CD14-positive monocyte (primary cell): ENCODE measurements at regions not wholly inside any gene's neighbourhood (a gene's known extent, or its start where the extent isn't known, plus 50 kb on each side); places are given as distances from the start of the nearest gene placed in this dataset.

ENCODE experiments used
- DNase-seq, 3 donors: peaks; one replicate each; pipeline ENCODE4 v3.0.0-alpha.2; 2011 to 2022
- H2AFZ ChIP-seq: 2 replicates; pipeline ENCODE4 v1.6.0; 2012; ENCODE audit warnings: mild to moderate bottlenecking, low read depth, low read length, inconsistent platforms; ENCODE audit not compliant: insufficient read depth, poor library complexity, severe bottlenecking
- H3K27ac ChIP-seq, 2 donors: 1 replicate in 1 of 2; 2 replicates in 1 of 2; pipeline ENCODE4 v1.5.1; 2012 to 2013; ENCODE audit warnings: low read length in 2 of 2, control low read depth in 1 of 2, inconsistent platforms in 1 of 2, low read depth in 1 of 2, mild to moderate bottlenecking in 1 of 2
- H3K27me3 ChIP-seq, 2 donors: one replicate each; pipeline versions ENCODE4 v1.6.0 to v1.6.1; 2011 to 2013; ENCODE audit warnings: low read length in 2 of 2; ENCODE audit not compliant: control insufficient read depth in 2 of 2, insufficient read depth in 2 of 2
- H3K36me3 ChIP-seq, 2 donors: replicated peaks in 1 of 2; 1 replicate in 1 of 2; 2 replicates in 1 of 2; pipeline versions ENCODE4 v1.5.1 to v1.6.1; 2012 to 2013; ENCODE audit warnings: low read length in 2 of 2, control low read depth in 1 of 2, inconsistent platforms in 1 of 2, mild to moderate bottlenecking in 1 of 2; ENCODE audit not compliant: insufficient read depth in 2 of 2, control insufficient read depth in 1 of 2
- H3K4me1 ChIP-seq, 2 donors: 1 replicate in 1 of 2; 2 replicates in 1 of 2; pipeline versions ENCODE4 v1.5.1 to v1.6.1; 2012 to 2013; ENCODE audit warnings: low read length in 2 of 2, control low read depth in 1 of 2, inconsistent platforms in 1 of 2, mild to moderate bottlenecking in 1 of 2, moderate library complexity in 1 of 2; ENCODE audit not compliant: insufficient read depth in 2 of 2, control insufficient read depth in 1 of 2
- H3K4me2 ChIP-seq: replicated peaks from 2 replicates; pipeline ENCODE3; 2012; ENCODE audit warnings: low read length, moderate library complexity, mild to moderate bottlenecking; ENCODE audit not compliant: poor library complexity, severe bottlenecking; ENCODE audit errors: extremely low read depth
- H3K4me3 ChIP-seq, 3 experiments: fragments of 200-600 bp in 1 of 3; sonication (generic) in 1 of 3; replicated peaks in 1 of 3; 1 replicate in 2 of 3; 2 replicates in 1 of 3; pipeline ENCODE4 v1.5.1; 2011 to 2013; ENCODE audit warnings: low read length in 3 of 3, mild to moderate bottlenecking in 3 of 3, control low read depth in 2 of 3, low read depth in 2 of 3, inconsistent platforms in 1 of 3, moderate library complexity in 1 of 3
- H3K79me2 ChIP-seq: 2 replicates; pipeline ENCODE4 v1.6.0; 2012; ENCODE audit warnings: mild to moderate bottlenecking, control low read depth, inconsistent platforms, low read length, moderate library complexity; ENCODE audit not compliant: insufficient read depth
- H3K9ac ChIP-seq: 2 replicates; pipeline ENCODE4 v1.6.0; 2017; ENCODE audit warnings: low read length, mild to moderate bottlenecking; ENCODE audit not compliant: insufficient read depth, poor library complexity, severe bottlenecking
- H3K9me3 ChIP-seq, 2 donors: replicated peaks in 1 of 2; 1 replicate in 1 of 2; 2 replicates in 1 of 2; pipeline versions ENCODE4 v1.5.1 to v1.6.1; 2012 to 2013; ENCODE audit warnings: low read length in 2 of 2, control low read depth in 1 of 2; ENCODE audit not compliant: control insufficient read depth in 1 of 2, insufficient read depth in 1 of 2
- H4K20me1 ChIP-seq: 2 replicates; pipeline ENCODE4 v1.6.0; 2012; ENCODE audit warnings: mild to moderate bottlenecking, low read length, control low read depth, moderate library complexity; ENCODE audit not compliant: insufficient read depth
- H3K27ac Mint-ChIP-seq, 7 donors: one replicate each; pipeline ENCODE4 v1.8.0; 2020; ENCODE audit warnings: mild to moderate bottlenecking in 7 of 7, mixed read lengths in 7 of 7, moderate library complexity in 6 of 7, inconsistent platforms in 2 of 7
- H3K27me3 Mint-ChIP-seq, 3 donors: one replicate each; pipeline ENCODE4 v1.8.0; 2021 to 2022; ENCODE audit warnings: low read depth in 3 of 3, mild to moderate bottlenecking in 3 of 3, mixed read lengths in 3 of 3, moderate library complexity in 3 of 3, inconsistent platforms in 1 of 3
- H3K36me3 Mint-ChIP-seq, 2 donors: one replicate each; pipeline ENCODE4 v1.8.0; 2020; ENCODE audit warnings: mixed read lengths in 2 of 2, inconsistent platforms in 1 of 2, mild to moderate bottlenecking in 1 of 2
- H3K4me1 Mint-ChIP-seq: one replicate; pipeline ENCODE4 v1.8.0; 2020; ENCODE audit warnings: mild to moderate bottlenecking, mixed read lengths
- H3K4me3 Mint-ChIP-seq, 2 donors: one replicate each; pipeline ENCODE4 v1.8.0; 2020; ENCODE audit warnings: mild to moderate bottlenecking in 2 of 2, mixed read lengths in 2 of 2, moderate library complexity in 1 of 2
- H3K9me3 Mint-ChIP-seq, 7 donors: one replicate each; pipeline ENCODE4 v1.8.0; 2020 to 2022; ENCODE audit warnings: mixed read lengths in 7 of 7, mild to moderate bottlenecking in 6 of 7, moderate library complexity in 6 of 7, inconsistent platforms in 2 of 7
- CTCF ChIP-seq: fragments of 200-600 bp; IDR thresholded peaks from one replicate; pipeline ENCODE4 v1.8.0; 2022; ENCODE audit warnings: antibody characterized with exemption, mild to moderate bottlenecking
- WGBS: methylation state at CpG from one replicate; pipeline ENCODE4 v1.1.5; 2013; ENCODE audit warnings: missing lambda C conversion rate; ENCODE audit not compliant: insufficient coverage; 5-methylcytosine and 5-hydroxymethylcytosine counted together
- intact Hi-C, 2 donors: fragments of 100-400 bp; cut with micrococcal nuclease; formaldehyde crosslinking; loops; one replicate each; pipeline versions ENCODE4 v1.15.0 to v1.15.1; 2023

GRCh38 chr20:25864326-25864962 lies 167.8 kb upstream of the ZNF337 start:
- no peaks in the 10 kb centered on the region for H4K20me1 ChIP-seq
- peaks cover 76 to 99% (median 93%) of the 10 kb centered on the region in 3 donors for H3K27me3 Mint-ChIP-seq
- intact Hi-C loops: no loop called here
- TF ChIP-seq CTCF: no peak
- no peaks in the 10 kb centered on the region for H3K79me2 ChIP-seq
- no peak for DNase-seq
- peaks cover 39% of the 10 kb centered on the region for H3K4me1 Mint-ChIP-seq
- H3K36me3 ChIP-seq: no peaks in the 10 kb centered on the region
- H3K27me3 ChIP-seq: peaks cover 7 to 84% of the 10 kb centered on the region in 2 donors
- no peak overlapping the region for H3K4me3 ChIP-seq
- H2AFZ ChIP-seq: no peak overlapping the region
- peaks cover 0 to 13% of the 10 kb centered on the region in 2 donors for H3K9me3 ChIP-seq
- peaks cover 8 to 13% of the 10 kb centered on the region in 2 donors for H3K4me1 ChIP-seq
- no peak overlapping the region for H3K4me2 ChIP-seq
- H3K27ac Mint-ChIP-seq: no peak overlapping the region
- peaks cover 0 to 28% (median 9%) of the 10 kb centered on the region in 7 donors for H3K9me3 Mint-ChIP-seq
- H3K4me3 Mint-ChIP-seq: peak overlapping the region in 1 of 2 donors; percentile 82
- peaks cover 0 to 4% of the 10 kb centered on the region in 2 donors for H3K36me3 Mint-ChIP-seq
- no peak overlapping the region for H3K9ac ChIP-seq
- no peak overlapping the region for H3K27ac ChIP-seq
- 59% methylated on average over 14 of the region's 15 CpGs for WGBS

- H3K4me1 ChIP-seq: peaks cover 8 to 13% of the 10 kb centered on the region in 2 donors
- WGBS: 45% methylated on average over 15 of the region's 21 CpGs
Observed at GRCh38 chr20:25863536-25864325, 167.1 kb upstream of the ZNF337 start.

More at GRCh38 chr20:25863536-25864325, 167.1 kb upstream of the ZNF337 start:
- Mint-ChIP-seq H3K27me3 (peaks cover 81 to 99% (median 95%) of the 10 kb centered on the region in 3 donors), H3K4me1 (peaks cover 41% of the 10 kb centered on the region), H3K27ac (peak overlapping the region in 1 of 7 donors; percentile 25), H3K4me3 (peak overlapping the region in 1 of 2 donors; percentile 82), H3K36me3 (peaks cover 0 to 4% of the 10 kb centered on the region in 2 donors), H3K9me3 (peaks cover 0 to 30% (median 9%) of the 10 kb centered on the region in 7 donors)
- no peak overlapping the region for H3K9ac ChIP-seq
- no peak overlapping the region for H2AFZ ChIP-seq
- peaks cover 7 to 89% of the 10 kb centered on the region in 2 donors for H3K27me3 ChIP-seq
- no peak for TF ChIP-seq CTCF
- peaks cover 0 to 13% of the 10 kb centered on the region in 2 donors for H3K9me3 ChIP-seq
- H3K79me2 ChIP-seq: no peaks in the 10 kb centered on the region
- intact Hi-C loops: no loop called here
- no peak overlapping the region for H3K4me2 ChIP-seq
- H3K36me3 ChIP-seq: no peaks in the 10 kb centered on the region
- H3K27ac ChIP-seq: no peak overlapping the region
- no peaks in the 10 kb centered on the region for H4K20me1 ChIP-seq
- H3K4me3 ChIP-seq: no peak overlapping the region
- no peak for DNase-seq
